Osteoblast (primary cell): ENCODE measurements at regions not wholly inside any gene's neighbourhood (a gene's known extent, or its start where the extent isn't known, plus 50 kb on each side); places are given as distances from the start of the nearest gene placed in this dataset.

Source experiments
- DNase-seq: peaks from one replicate; pipeline ENCODE4 v3.0.0; 2011; ENCODE audit warnings: low spot score, mixed read lengths; ENCODE audit not compliant: insufficient read length; ENCODE audit errors: missing footprints
- H2AFZ ChIP-seq: 2 replicates; pipeline ENCODE4 v1.6.0; 2011; ENCODE audit warnings: mild to moderate bottlenecking, low read length
- H3K27ac ChIP-seq: 2 replicates; pipeline ENCODE4 v1.5.1; 2011; ENCODE audit warnings: mild to moderate bottlenecking, low read depth, low read length, moderate library complexity
- H3K27me3 ChIP-seq: 2 replicates; pipeline ENCODE4 v1.6.0; 2012; ENCODE audit warnings: mild to moderate bottlenecking, control low read depth, inconsistent platforms, low read length, moderate library complexity; ENCODE audit not compliant: insufficient read depth
- H3K36me3 ChIP-seq: 2 replicates; pipeline ENCODE4 v1.5.1; 2011; ENCODE audit warnings: mild to moderate bottlenecking, low read length, control low read depth, moderate library complexity; ENCODE audit not compliant: insufficient read depth
- H3K4me1 ChIP-seq: 2 replicates; pipeline ENCODE4 v1.5.1; 2011; ENCODE audit warnings: mild to moderate bottlenecking, low read length, control low read depth, moderate library complexity; ENCODE audit not compliant: insufficient read depth
- H3K4me2 ChIP-seq: 2 replicates; pipeline ENCODE4 v1.6.0; 2011; ENCODE audit warnings: mild to moderate bottlenecking, low read length; ENCODE audit not compliant: insufficient read depth
- H3K4me3 ChIP-seq: fragments of 200-600 bp; sonication (generic); 3 replicates; pipeline ENCODE4 v1.5.1; 2012; ENCODE audit warnings: mild to moderate bottlenecking, low read length, inconsistent platforms; ENCODE audit not compliant: insufficient read depth
- H3K79me2 ChIP-seq: 2 replicates; pipeline ENCODE4 v1.6.0; 2012; ENCODE audit warnings: mild to moderate bottlenecking, low read length, control low read depth, inconsistent platforms; ENCODE audit not compliant: insufficient read depth
- H3K9me3 ChIP-seq: 2 replicates; pipeline ENCODE4 v1.5.1; 2011; ENCODE audit warnings: low read depth, low read length, control low read depth
- H4K20me1 ChIP-seq: 2 replicates; pipeline ENCODE4 v1.6.0; 2012; ENCODE audit warnings: mild to moderate bottlenecking, low read length, control low read depth; ENCODE audit not compliant: insufficient read depth
- TF ChIP-seq, protein P1 (sequence below): IDR thresholded peaks from 2 replicates; pipeline ENCODE4 v1.5.1; 2011; ENCODE audit warnings: mild to moderate bottlenecking, low read depth, low read length, moderate library complexity; ENCODE audit errors: extremely low read depth

- Histone ChIP-seq H3K4me1 (no peaks in the 10 kb centered on the region), H2AFZ (no peak overlapping the region), H3K79me2 (no peaks in the 10 kb centered on the region), H3K4me2 (no peak overlapping the region), H3K27ac (no peak overlapping the region), H3K36me3 (no peaks in the 10 kb centered on the region), H3K4me3 (no peak overlapping the region), H3K27me3 (no peaks in the 10 kb centered on the region), H4K20me1 (no peaks in the 10 kb centered on the region), H3K9me3 (peaks cover 2% of the 10 kb centered on the region)
- TF ChIP-seq, protein P1, sequence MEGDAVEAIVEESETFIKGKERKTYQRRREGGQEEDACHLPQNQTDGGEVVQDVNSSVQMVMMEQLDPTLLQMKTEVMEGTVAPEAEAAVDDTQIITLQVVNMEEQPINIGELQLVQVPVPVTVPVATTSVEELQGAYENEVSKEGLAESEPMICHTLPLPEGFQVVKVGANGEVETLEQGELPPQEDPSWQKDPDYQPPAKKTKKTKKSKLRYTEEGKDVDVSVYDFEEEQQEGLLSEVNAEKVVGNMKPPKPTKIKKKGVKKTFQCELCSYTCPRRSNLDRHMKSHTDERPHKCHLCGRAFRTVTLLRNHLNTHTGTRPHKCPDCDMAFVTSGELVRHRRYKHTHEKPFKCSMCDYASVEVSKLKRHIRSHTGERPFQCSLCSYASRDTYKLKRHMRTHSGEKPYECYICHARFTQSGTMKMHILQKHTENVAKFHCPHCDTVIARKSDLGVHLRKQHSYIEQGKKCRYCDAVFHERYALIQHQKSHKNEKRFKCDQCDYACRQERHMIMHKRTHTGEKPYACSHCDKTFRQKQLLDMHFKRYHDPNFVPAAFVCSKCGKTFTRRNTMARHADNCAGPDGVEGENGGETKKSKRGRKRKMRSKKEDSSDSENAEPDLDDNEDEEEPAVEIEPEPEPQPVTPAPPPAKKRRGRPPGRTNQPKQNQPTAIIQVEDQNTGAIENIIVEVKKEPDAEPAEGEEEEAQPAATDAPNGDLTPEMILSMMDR, result no peak
- no peak for DNase-seq
These were observed 416.9 kb downstream of the FRK start for GRCh38 chr6:115643762-115644161.

DNA sequence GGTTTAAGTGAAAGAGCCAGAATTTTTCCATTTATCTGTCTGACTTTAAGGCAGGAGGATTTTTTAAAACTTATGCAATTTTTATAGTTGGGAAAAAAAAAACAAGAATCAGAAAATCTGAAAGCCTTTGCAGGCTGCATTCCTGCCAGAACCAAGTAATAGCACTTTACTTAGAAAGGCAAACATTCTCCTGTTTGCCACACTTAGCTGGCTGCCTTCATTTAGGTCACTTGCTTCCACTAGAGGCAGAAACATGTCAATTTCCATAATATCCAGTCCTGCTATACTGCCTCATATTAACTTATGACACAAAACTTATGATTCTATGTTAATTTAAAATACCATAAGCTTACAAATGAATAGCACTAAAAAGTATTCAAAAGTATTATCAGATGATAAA, 425.8 kb downstream of the FRK start:
- H4K20me1 ChIP-seq, result no peaks in the 10 kb centered on the region
- no peak overlapping the region for H2AFZ ChIP-seq
- H3K4me3 ChIP-seq, result no peak overlapping the region
- no peak overlapping the region for H3K4me2 ChIP-seq
- DNase-seq, result no peak
- no peaks in the 10 kb centered on the region for H3K4me1 ChIP-seq
- H3K9me3 ChIP-seq, result no peaks in the 10 kb centered on the region
- H3K27ac ChIP-seq, result no peak overlapping the region
- no peaks in the 10 kb centered on the region for H3K27me3 ChIP-seq
- TF ChIP-seq, protein P1, result no peak
- no peaks in the 10 kb centered on the region for H3K79me2 ChIP-seq
- no peaks in the 10 kb centered on the region for H3K36me3 ChIP-seq

GRCh38 chr6:115634131-115634530, 426.6 kb downstream of the FRK start:
- Histone ChIP-seq H3K4me1 (no peaks in the 10 kb centered on the region), H3K9me3 (no peaks in the 10 kb centered on the region), H3K4me2 (no peak overlapping the region), H2AFZ (no peak overlapping the region), H3K36me3 (no peaks in the 10 kb centered on the region), H4K20me1 (no peaks in the 10 kb centered on the region), H3K4me3 (no peak overlapping the region), H3K27ac (no peak overlapping the region), H3K79me2 (no peaks in the 10 kb centered on the region), H3K27me3 (no peaks in the 10 kb centered on the region)
- TF ChIP-seq, protein P1, result no peak
- no peak for DNase-seq

GRCh38 chr6:115631028-115631427, 429.7 kb downstream of the FRK start:
- H3K4me3 ChIP-seq, result no peak overlapping the region
- no peaks in the 10 kb centered on the region for H3K27me3 ChIP-seq
- no peaks in the 10 kb centered on the region for H3K4me1 ChIP-seq
- DNase-seq, result no peak
- TF ChIP-seq, protein P1, result no peak
- H3K27ac ChIP-seq, result no peak overlapping the region
- no peak overlapping the region for H3K4me2 ChIP-seq
- no peaks in the 10 kb centered on the region for H3K36me3 ChIP-seq
- no peaks in the 10 kb centered on the region for H3K79me2 ChIP-seq
- no peaks in the 10 kb centered on the region for H4K20me1 ChIP-seq
- no peak overlapping the region for H2AFZ ChIP-seq
- no peaks in the 10 kb centered on the region for H3K9me3 ChIP-seq
